ENCODE measurements at regions not wholly inside any gene's neighbourhood (a gene's known extent, or its start where the extent isn't known, plus 50 kb on each side); places are given as distances from the start of the nearest gene placed in this dataset.

GRCh38 chr13:53152057-53152421 is 123.4 kb downstream of the OLFM4 start:
- no peak overlapping the region for H3K4me2 ChIP-seq
- Mint-ChIP-seq H3K36me3 (no peaks in the 10 kb centered on the region), H3K27ac (no peak overlapping the region)

GRCh38 chr13:53158201-53158600 is 129.6 kb downstream of the OLFM4 start:
- no peaks in the 10 kb centered on the region for H3K9me3 ChIP-seq (ENCODE audit: low read depth)
- peaks cover 9% of the 10 kb centered on the region for H3F3A ChIP-seq (ENCODE audit: low read depth)

More at GRCh38 chr13:53152057-53152421, 123.4 kb downstream of the OLFM4 start:
- Histone ChIP-seq H3K79me2 (ENCODE audit: low read depth) (no peaks in the 10 kb centered on the region), H3K36me3 (no peaks in the 10 kb centered on the region), H3K9ac (no peak overlapping the region), H2AFZ (replicated peaks) (no peak overlapping the region), H4K20me1 (ENCODE audit: low read depth) (no peaks in the 10 kb centered on the region), H3K4me3 (no peak overlapping the region), H3K9me3 (ENCODE audit: low read depth) (no peaks in the 10 kb centered on the region), H3K27ac (no peak overlapping the region), H3F3A (ENCODE audit: low read depth) (no peaks in the 10 kb centered on the region), H3K27me3 (peaks cover 15% of the 10 kb centered on the region), H3K4me1 (no peaks in the 10 kb centered on the region)
- H3K4me1 Mint-ChIP-seq, result peaks cover 11% of the 10 kb centered on the region
- TF ChIP-seq EZH2phosphoT487 (IDR thresholded peaks at IDR 0.05) (no peak), EZH2 (IDR thresholded peaks at IDR 0.05) (no peak), CTCF (IDR thresholded peaks at IDR 0.05) (no peak)
- peaks cover 9% of the 10 kb centered on the region for H3K27me3 Mint-ChIP-seq (ENCODE audit: insufficient read depth, low read depth)
- no peak overlapping the region for H3K4me3 Mint-ChIP-seq
- DNase-seq (ENCODE audit: low spot score), result no peak
- H3K9me3 Mint-ChIP-seq, result peaks cover 5% of the 10 kb centered on the region

GRCh38 chr13:53159431-53159830 is 130.8 kb downstream of the OLFM4 start:
- Mint-ChIP-seq H3K27me3 (ENCODE audit: insufficient read depth, low read depth) (peaks cover 5% of the 10 kb centered on the region), H3K36me3 (peaks cover 4% of the 10 kb centered on the region), H3K27ac (peak overlapping the region; percentile 10), H3K4me1 (peaks cover 22% of the 10 kb centered on the region), H3K4me3 (no peak overlapping the region), H3K9me3 (peaks cover 22% of the 10 kb centered on the region)
- peaks cover 11% of the 10 kb centered on the region for H3F3A ChIP-seq (ENCODE audit: low read depth)
- no peaks in the 10 kb centered on the region for H3K9me3 ChIP-seq (ENCODE audit: low read depth)
- H3K79me2 ChIP-seq (ENCODE audit: low read depth), result no peaks in the 10 kb centered on the region
- H2AFZ ChIP-seq (replicated peaks), result no peak overlapping the region
- H4K20me1 ChIP-seq (ENCODE audit: low read depth), result no peaks in the 10 kb centered on the region
- peak; percentile 27 for DNase-seq (ENCODE audit: low spot score)
- no peaks in the 10 kb centered on the region for H3K36me3 ChIP-seq
- H3K4me3 ChIP-seq, result no peak overlapping the region
- peaks cover 33% of the 10 kb centered on the region for H3K4me1 ChIP-seq
- no peak overlapping the region for H3K27ac ChIP-seq
- H3K9ac ChIP-seq, result no peak overlapping the region
- H3K4me2 ChIP-seq, result no peak overlapping the region
- no peaks in the 10 kb centered on the region for H3K27me3 ChIP-seq
- TF ChIP-seq CTCF (IDR thresholded peaks at IDR 0.05) (no peak), EZH2 (IDR thresholded peaks at IDR 0.05) (no peak), EZH2phosphoT487 (IDR thresholded peaks at IDR 0.05) (no peak)

More at GRCh38 chr13:53158201-53158600, 129.6 kb downstream of the OLFM4 start:
- no peak overlapping the region for H2AFZ ChIP-seq (replicated peaks)
- peaks cover 16% of the 10 kb centered on the region for H3K4me1 Mint-ChIP-seq
- peaks cover 5% of the 10 kb centered on the region for H3K27me3 ChIP-seq
- peaks cover 2% of the 10 kb centered on the region for H3K36me3 Mint-ChIP-seq
- H3K36me3 ChIP-seq, result no peaks in the 10 kb centered on the region
- no peaks in the 10 kb centered on the region for H3K79me2 ChIP-seq (ENCODE audit: low read depth)
- no peak overlapping the region for H3K9ac ChIP-seq
- H3K27me3 Mint-ChIP-seq (ENCODE audit: insufficient read depth, low read depth), result peaks cover 5% of the 10 kb centered on the region
- TF ChIP-seq EZH2 (IDR thresholded peaks at IDR 0.05) (no peak), EZH2phosphoT487 (IDR thresholded peaks at IDR 0.05) (no peak), CTCF (IDR thresholded peaks at IDR 0.05) (no peak)
- no peaks in the 10 kb centered on the region for H4K20me1 ChIP-seq (ENCODE audit: low read depth)
- no peak overlapping the region for H3K4me3 Mint-ChIP-seq
- H3K27ac Mint-ChIP-seq, result no peak overlapping the region
- no peak overlapping the region for H3K27ac ChIP-seq
- no peak for DNase-seq (ENCODE audit: low spot score)
- peaks cover 22% of the 10 kb centered on the region for H3K9me3 Mint-ChIP-seq
- H3K4me1 ChIP-seq, result peaks cover 31% of the 10 kb centered on the region
- no peak overlapping the region for H3K4me3 ChIP-seq
- no peak overlapping the region for H3K4me2 ChIP-seq
